T-cell (primary cell): ENCODE measurements at regions not wholly inside any gene's neighbourhood (a gene's known extent, or its start where the extent isn't known, plus 50 kb on each side); places are given as distances from the start of the nearest gene placed in this dataset.
"Not testable (repeated sequence)": the region's sequence is repeated elsewhere in the genome, so short reads cannot be mapped to it uniquely, and the experiment has no call there.

ENCODE experiments used
- ATAC-seq, 4 experiments: fragments of 200-7000 bp in 3 of 4; fragments of 150-1000 bp in 1 of 4; cut with Tn5 transposase; replicated peaks in 1 of 4; 1 replicate in 3 of 4; 2 replicates in 1 of 4; pipeline ENCODE4 v1.10.0; 2021; ENCODE audit warnings: moderate library complexity in 3 of 4, mild to moderate bottlenecking in 2 of 4, moderate number of reproducible peaks in 1 of 4
- CTCF ChIA-PET, 2 donors: fragments of 300-600 bp; sonication (Branson Sonifier 250); formaldehyde crosslinking; loops; one replicate each; lab custom pipeline; 2022; ENCODE audit warnings: antibody characterized with exemption in 2 of 2; lab: Charles Lee
- POLR2A ChIA-PET, 2 donors: fragments of 300-600 bp; sonication (Branson Sonifier 250); formaldehyde crosslinking; loops; one replicate each; lab custom pipeline; 2022; ENCODE audit warnings: antibody characterized with exemption in 2 of 2; lab: Charles Lee
- DNase-seq, 35 experiments: peaks; one replicate each; pipeline versions ENCODE4 v3.0.0 to v3.0.0-alpha.2; 2013 to 2023
- H3K27ac ChIP-seq: one replicate; pipeline ENCODE4 v1.5.1; 2013; ENCODE audit warnings: low read length
- H3K27me3 ChIP-seq, 2 experiments: replicated peaks in 1 of 2; 1 replicate in 1 of 2; 2 replicates in 1 of 2; pipeline versions ENCODE4 v1.6.1 to v1.7.0; 2013; ENCODE audit warnings: low read length in 1 of 2, mixed read lengths in 1 of 2; ENCODE audit not compliant: control insufficient read depth in 2 of 2, insufficient read depth in 2 of 2; ENCODE audit errors: extremely low read depth in 1 of 2
- H3K36me3 ChIP-seq, 2 donors: 1 replicate in 1 of 2; 2 replicates in 1 of 2; pipeline versions ENCODE4 v1.6.1 to v1.7.0; 2013; ENCODE audit warnings: low read length in 1 of 2; ENCODE audit not compliant: control insufficient read depth in 2 of 2, insufficient read depth in 1 of 2; ENCODE audit errors: extremely low read depth in 1 of 2
- H3K4me1 ChIP-seq, 2 experiments: 1 replicate in 1 of 2; 2 replicates in 1 of 2; pipeline versions ENCODE4 v1.6.1 to v1.7.0; 2013; ENCODE audit warnings: low read length in 2 of 2, mixed read lengths in 1 of 2; ENCODE audit not compliant: insufficient read depth in 2 of 2, control insufficient read depth in 1 of 2; ENCODE audit errors: extremely low read depth in 1 of 2
- H3K4me3 ChIP-seq, 2 donors: 1 replicate in 1 of 2; 2 replicates in 1 of 2; pipeline versions ENCODE4 v1.5.1 to v1.7.0; 2013; ENCODE audit warnings: mild to moderate bottlenecking in 2 of 2, low read length in 1 of 2, moderate library complexity in 1 of 2; ENCODE audit not compliant: control insufficient read depth in 1 of 2; ENCODE audit errors: extremely low read depth in 1 of 2
- H3K9me3 ChIP-seq: 2 replicates; pipeline ENCODE4 v1.7.0; 2013
- H3K27ac Mint-ChIP-seq, 2 donors: one replicate each; pipeline ENCODE4 v1.8.0; 2020 to 2021; ENCODE audit warnings: mild to moderate bottlenecking in 2 of 2, mixed read lengths in 2 of 2
- H3K27me3 Mint-ChIP-seq, 2 donors: one replicate each; pipeline ENCODE4 v1.8.0; 2021 to 2022; ENCODE audit warnings: mixed read lengths in 2 of 2
- H3K36me3 Mint-ChIP-seq: one replicate; pipeline ENCODE4 v1.8.0; 2021; ENCODE audit warnings: mixed read lengths
- H3K4me1 Mint-ChIP-seq, 3 donors: one replicate each; pipeline ENCODE4 v1.8.0; 2020 to 2022; ENCODE audit warnings: mixed read lengths in 3 of 3, mild to moderate bottlenecking in 1 of 3
- H3K4me3 Mint-ChIP-seq, 3 donors: one replicate each; pipeline ENCODE4 v1.8.0; 2020 to 2022; ENCODE audit warnings: mild to moderate bottlenecking in 3 of 3, mixed read lengths in 3 of 3, moderate library complexity in 3 of 3
- H3K9me3 Mint-ChIP-seq, 3 donors: one replicate each; pipeline ENCODE4 v1.8.0; 2020 to 2022; ENCODE audit warnings: mixed read lengths in 3 of 3
- WGBS: methylation state at CpG from one replicate; pipeline ENCODE4 v1.1.5; 2013; ENCODE audit warnings: missing lambda C conversion rate; ENCODE audit not compliant: insufficient coverage; 5-methylcytosine and 5-hydroxymethylcytosine counted together

DNA sequence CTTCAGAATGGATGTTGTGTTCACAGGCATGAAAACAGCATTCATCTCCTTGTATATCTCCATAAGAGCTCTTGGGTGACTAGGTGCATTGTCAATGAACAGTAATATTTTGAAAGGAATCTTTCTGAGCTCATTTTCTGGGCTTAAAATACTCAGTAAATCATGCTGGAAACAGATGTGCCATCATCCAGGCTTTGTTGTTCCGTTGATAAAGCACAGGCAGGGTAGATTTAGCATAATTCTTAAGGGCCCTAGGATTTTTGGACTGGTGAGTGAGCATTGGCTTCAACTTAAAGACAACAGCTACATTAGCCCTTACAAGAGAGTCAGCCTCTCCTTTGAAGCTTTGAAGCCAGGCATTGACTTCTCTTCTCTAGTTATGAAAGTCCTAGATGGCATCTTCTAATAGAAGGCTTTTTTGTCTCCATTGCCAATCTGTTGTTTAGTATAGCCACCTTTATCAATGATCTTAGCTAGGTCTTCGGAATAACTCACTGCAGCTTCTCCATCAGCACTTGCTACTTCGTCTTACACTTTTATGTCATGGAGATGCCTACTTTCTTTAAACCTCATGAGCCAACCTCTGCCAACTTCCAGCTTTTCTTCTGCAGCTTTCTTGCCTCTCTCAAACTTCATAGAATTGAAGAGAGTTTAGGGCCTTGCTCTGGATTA is 79.6 kb upstream of the PSMA6 start:
- no peak overlapping the region for H3K4me3 Mint-ChIP-seq
- H3K4me3 ChIP-seq, result no peak overlapping the region
- H3K4me1 Mint-ChIP-seq, result peaks cover 11 to 31% (median 12%) of the 10 kb centered on the region in 3 donors
- H3K27ac Mint-ChIP-seq, result no peak overlapping the region
- no peaks in the 10 kb centered on the region for H3K36me3 ChIP-seq
- no peaks in the 10 kb centered on the region for H3K9me3 Mint-ChIP-seq
- peaks cover 19% of the 10 kb centered on the region for H3K36me3 Mint-ChIP-seq
- CTCF ChIA-PET, result interaction anchor here in 1 of 2 donors (0.6 to 1.5 kb wide), 2 partner anchors 17 to 213 kb away, joined by 3 to 4 read pairs; no protein-coding TSS in a partner anchor
- no peaks in the 10 kb centered on the region for H3K27me3 Mint-ChIP-seq
- ATAC-seq (no peak), DNase-seq (no peak)
- 100% methylated on average over 3 of the region's 3 CpGs for WGBS
- H3K27ac ChIP-seq, result no peak overlapping the region
- H3K27me3 ChIP-seq, result no peaks in the 10 kb centered on the region
- POLR2A ChIA-PET, result interaction anchor here (0.6 to 1.7 kb wide), 3 partner anchors 30 to 204 kb away, joined by 3 to 7 read pairs (median 4); no protein-coding TSS in a partner anchor
- no peaks in the 10 kb centered on the region for H3K4me1 ChIP-seq
- no peaks in the 10 kb centered on the region for H3K9me3 ChIP-seq

DNA sequence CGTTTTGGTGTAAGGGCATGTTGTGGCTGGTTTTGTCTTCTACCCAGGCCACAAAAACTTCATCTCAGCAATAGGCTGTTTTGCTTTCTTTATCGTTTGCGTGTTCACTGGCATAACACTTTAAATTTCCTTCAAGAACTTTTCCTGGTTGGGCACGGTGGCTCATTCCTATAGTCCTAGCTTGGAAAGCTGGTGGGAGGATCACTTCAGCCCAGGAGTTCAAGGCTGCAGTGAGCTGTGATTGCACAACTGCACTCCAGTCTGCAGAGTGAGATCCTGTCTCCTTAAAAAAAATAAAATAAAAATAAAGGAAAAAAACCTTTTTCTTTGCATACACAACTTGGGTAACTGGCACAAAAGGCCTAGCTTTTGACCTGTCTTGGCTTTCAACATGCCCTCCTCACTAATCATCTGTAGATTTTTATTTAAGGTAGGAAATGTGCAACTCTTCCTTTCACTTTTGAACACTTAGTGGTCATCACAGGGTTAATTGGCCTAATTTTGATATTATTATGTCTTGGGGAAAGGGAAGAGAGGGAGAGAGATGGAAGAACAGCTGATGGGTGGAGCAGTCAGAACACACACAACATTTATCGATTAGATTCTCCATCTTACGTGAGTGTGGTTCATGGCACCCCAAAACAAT is 78.9 kb upstream of the PSMA6 start:
- Histone ChIP-seq H3K36me3 (no peaks in the 10 kb centered on the region), H3K9me3 (no peaks in the 10 kb centered on the region), H3K4me3 (no peak overlapping the region), H3K27ac (no peak overlapping the region), H3K4me1 (no peaks in the 10 kb centered on the region), H3K27me3 (no peaks in the 10 kb centered on the region)
- CTCF ChIA-PET, result interaction anchor here (0.7 to 1.5 kb wide), 2 partner anchors 17 to 233 kb away, joined by 3 to 4 read pairs; no protein-coding TSS in a partner anchor
- peaks cover 21% of the 10 kb centered on the region for H3K36me3 Mint-ChIP-seq
- peak overlapping the region in 1 of 2 donors; percentile 19 for H3K27ac Mint-ChIP-seq
- no peak overlapping the region for H3K4me3 Mint-ChIP-seq
- ATAC-seq (no peak), DNase-seq (no peak)
- 94% methylated on average over 3 of the region's 6 CpGs for WGBS
- peaks cover 11 to 31% (median 12%) of the 10 kb centered on the region in 3 donors for H3K4me1 Mint-ChIP-seq
- POLR2A ChIA-PET, result interaction anchor here in 1 of 2 donors (0.6 to 1.7 kb wide), 2 partner anchors 29 to 192 kb away, joined by 3 to 7 read pairs; no protein-coding TSS in a partner anchor
- no peaks in the 10 kb centered on the region for H3K9me3 Mint-ChIP-seq
- no peaks in the 10 kb centered on the region for H3K27me3 Mint-ChIP-seq

DNA sequence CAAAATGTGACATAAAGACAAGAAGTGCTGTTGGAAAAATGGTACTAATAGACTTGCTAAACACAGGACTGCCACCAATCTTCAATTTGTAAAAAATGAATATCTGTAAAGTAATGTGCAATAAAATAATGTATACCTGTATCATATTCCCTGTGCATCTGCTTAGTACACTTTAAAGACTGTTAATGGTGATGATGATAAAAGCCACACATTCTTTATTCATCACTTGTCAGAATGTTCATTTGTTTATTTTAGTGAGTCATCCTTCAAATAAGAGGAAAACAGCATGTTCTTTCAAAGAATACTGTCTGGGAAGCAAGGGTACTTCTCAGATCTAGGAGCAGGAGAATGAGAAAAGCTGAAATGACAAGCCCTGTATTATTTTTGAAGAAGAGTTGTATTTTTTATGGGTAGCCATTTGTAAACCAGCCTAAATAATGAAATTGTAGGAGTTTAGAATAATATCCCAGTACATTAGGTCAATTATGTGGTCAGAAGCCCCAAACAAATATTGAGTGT is 78.3 kb upstream of the PSMA6 start:
- H3K4me1 Mint-ChIP-seq, result peaks cover 11 to 31% (median 12%) of the 10 kb centered on the region in 3 donors
- no peaks in the 10 kb centered on the region for H3K9me3 Mint-ChIP-seq
- Histone ChIP-seq H3K4me1 (no peaks in the 10 kb centered on the region), H3K4me3 (no peak overlapping the region), H3K27ac (no peak overlapping the region), H3K36me3 (peaks cover 1 to 2% of the 10 kb centered on the region in 2 donors), H3K9me3 (no peaks in the 10 kb centered on the region), H3K27me3 (no peaks in the 10 kb centered on the region)
- peak overlapping the region; percentile 1 to 37 for H3K27ac Mint-ChIP-seq
- POLR2A ChIA-PET, result no interaction called here
- no peaks in the 10 kb centered on the region for H3K27me3 Mint-ChIP-seq
- H3K4me3 Mint-ChIP-seq, result no peak overlapping the region
- DNase-seq (no peak), ATAC-seq (no peak)
- H3K36me3 Mint-ChIP-seq, result peaks cover 25% of the 10 kb centered on the region
- CTCF ChIA-PET, result interaction anchor here in 1 of 2 donors (0.7 kb wide), 1 partner anchor 233 kb away, joined by 3 read pairs; no protein-coding TSS in a partner anchor

DNA sequence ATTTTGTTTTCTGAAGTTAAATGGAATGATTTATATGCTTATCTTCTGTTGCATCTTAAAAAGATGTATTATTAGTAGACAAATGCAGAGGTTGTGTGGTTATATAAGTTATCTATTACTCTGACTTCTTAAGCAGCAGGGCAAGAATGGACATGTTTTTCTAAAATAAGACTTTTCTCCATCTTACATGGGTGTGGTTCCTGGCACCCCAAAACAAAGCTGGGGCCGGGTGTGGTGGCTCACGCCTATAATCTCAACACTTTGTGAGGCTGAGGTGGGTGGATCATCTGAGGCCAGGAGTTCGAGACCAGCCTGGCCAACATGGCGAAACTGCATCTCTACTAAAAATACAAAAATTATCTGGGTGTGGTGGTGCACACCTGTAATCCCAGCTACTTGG is 77.8 kb upstream of the PSMA6 start:
- H3K27ac Mint-ChIP-seq, H3K27me3 Mint-ChIP-seq, H3K27me3 ChIP-seq, H3K36me3 ChIP-seq, ATAC-seq, DNase-seq, H3K4me3 Mint-ChIP-seq, H3K27ac ChIP-seq, H3K9me3 ChIP-seq, H3K4me3 ChIP-seq, H3K9me3 Mint-ChIP-seq, H3K4me1 ChIP-seq: not testable (repeated sequence)
- CTCF ChIA-PET, result interaction anchor here (0.6 to 1.6 kb wide), 11 partner anchors 12 to 355 kb away, joined by 3 to 7 read pairs (median 4); partner anchors contain the start of gene PSMA6 (in 1 of the 2)
- Mint-ChIP-seq H3K4me1 (peaks cover 11 to 29% (median 11%) of the 10 kb centered on the region in 3 donors), H3K36me3 (peaks cover 25% of the 10 kb centered on the region)
- WGBS, result no CpG with 5 or more reads among the region's 4 CpGs
- POLR2A ChIA-PET, result interaction anchor here in 1 of 2 donors (1.1 kb wide), 1 partner anchor 189 kb away, joined by 7 read pairs; no protein-coding TSS in a partner anchor

DNA sequence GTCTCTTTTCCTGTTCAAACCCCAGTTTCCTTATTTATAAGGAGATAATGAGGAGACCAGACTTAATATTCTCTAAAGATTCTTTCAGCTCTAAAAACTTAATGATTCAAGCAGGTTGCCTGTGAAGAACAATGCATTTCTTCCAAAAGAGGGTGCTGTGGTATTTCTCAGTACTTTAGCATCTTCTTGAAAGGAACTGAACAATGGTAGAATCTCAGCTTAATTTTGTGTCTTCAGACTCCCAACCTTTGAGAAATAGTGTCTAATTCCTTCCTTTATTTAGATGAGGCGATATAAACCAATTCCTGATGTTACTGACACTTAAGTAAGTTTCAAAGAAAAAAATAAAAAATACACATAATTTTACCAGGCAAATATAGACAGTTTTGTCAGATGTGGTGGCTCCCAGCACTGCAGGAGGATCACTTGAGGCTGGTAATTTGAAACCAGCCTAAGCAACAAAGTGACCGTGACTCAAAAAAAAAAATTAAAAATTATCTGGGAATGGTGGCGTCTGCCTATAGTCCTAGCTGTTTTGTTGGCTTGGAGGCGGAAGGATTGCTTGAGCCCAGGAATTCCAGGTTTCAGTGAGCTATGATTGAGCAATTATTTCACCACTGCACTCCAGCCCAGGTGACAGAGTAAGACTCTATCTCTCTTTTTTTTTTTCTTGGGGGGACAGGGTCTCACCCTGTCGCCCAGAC is 76.9 kb upstream of the PSMA6 start:
- ChIA-PET POLR2A (interaction anchor here in 1 of 2 donors (0.6 to 1.1 kb wide), 3 partner anchors 75 to 213 kb away, joined by 3 to 7 read pairs (median 3); no protein-coding TSS in a partner anchor), CTCF (interaction anchor here (0.6 to 1.6 kb wide), 19 partner anchors 9 to 498 kb away, joined by 3 to 7 read pairs (median 3); partner anchors contain the start of gene PSMA6 (in 1 of the 2))
- peak in 1 of 35 experiments; percentile 46 for DNase-seq
- no peak for ATAC-seq
- Histone ChIP-seq H3K9me3 (no peaks in the 10 kb centered on the region), H3K27ac (no peak overlapping the region), H3K27me3 (no peaks in the 10 kb centered on the region), H3K4me3 (no peak overlapping the region), H3K36me3 (peaks cover 3 to 5% of the 10 kb centered on the region in 2 donors), H3K4me1 (no peaks in the 10 kb centered on the region)
- 95% methylated on average over 3 of the region's 5 CpGs for WGBS
- H3K4me1 Mint-ChIP-seq, result peaks cover 2 to 29% (median 10%) of the 10 kb centered on the region in 3 donors
- peak overlapping the region; percentile 49 to 58 for H3K27ac Mint-ChIP-seq
- H3K27me3 Mint-ChIP-seq, result no peaks in the 10 kb centered on the region
- H3K36me3 Mint-ChIP-seq, result peaks cover 30% of the 10 kb centered on the region
- no peak overlapping the region for H3K4me3 Mint-ChIP-seq
- H3K9me3 Mint-ChIP-seq, result no peaks in the 10 kb centered on the region

DNA sequence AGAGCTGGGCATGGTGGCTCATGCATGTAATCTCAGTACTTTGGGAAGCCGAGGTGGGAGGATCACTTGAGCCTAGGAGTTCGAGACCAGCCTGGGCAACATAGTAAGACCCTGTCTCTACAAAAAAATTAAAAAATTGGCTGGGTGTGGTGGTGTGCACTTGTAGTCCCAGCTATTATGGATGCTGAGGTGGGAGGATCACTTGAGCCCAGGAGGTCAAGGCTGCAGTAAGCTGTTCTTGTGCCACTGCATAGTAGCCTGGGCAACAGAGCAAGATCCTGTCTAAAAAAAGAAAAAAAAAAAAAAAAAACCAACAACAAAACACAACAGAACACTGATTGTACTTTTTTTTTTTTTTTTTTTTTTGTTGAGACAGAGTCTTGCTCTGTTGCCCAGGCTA is 74.0 kb upstream of the PSMA6 start:
- H3K27me3 Mint-ChIP-seq, DNase-seq, H3K9me3 ChIP-seq, H3K4me1 ChIP-seq, H3K4me3 ChIP-seq, H3K36me3 ChIP-seq, H3K9me3 Mint-ChIP-seq, CTCF ChIA-PET, H3K27ac ChIP-seq, ATAC-seq, H3K27ac Mint-ChIP-seq, H3K4me3 Mint-ChIP-seq, H3K27me3 ChIP-seq: not testable (repeated sequence)
- POLR2A ChIA-PET, result interaction anchor here in 1 of 2 donors (0.6 kb wide), 1 partner anchor 406 kb away, joined by 4 read pairs; no protein-coding TSS in a partner anchor
- H3K36me3 Mint-ChIP-seq, result peaks cover 34% of the 10 kb centered on the region
- H3K4me1 Mint-ChIP-seq, result peaks cover 10 to 39% (median 23%) of the 10 kb centered on the region in 3 donors
- WGBS, result no CpG with 5 or more reads among the region's 2 CpGs
